Naive thymus-derived CD4-positive, alpha-beta T cell (primary cell): ENCODE measurements at regions not wholly inside any gene's neighbourhood (a gene's known extent, or its start where the extent isn't known, plus 50 kb on each side); places are given as distances from the start of the nearest gene placed in this dataset.

Experiments used
- ATAC-seq: fragments of 150-1000 bp; cut with Tn5 transposase; 2 replicates; pipeline ENCODE4 v1.10.0; 2021; ENCODE audit warnings: mild to moderate bottlenecking, moderate library complexity
- CTCF ChIA-PET: fragments of 350-600 bp; sonication (Branson Sonifier 250); formaldehyde crosslinking; loops from one replicate; lab custom pipeline; 2021; ENCODE audit warnings: antibody characterized with exemption; lab: Charles Lee
- POLR2A ChIA-PET: fragments of 350-600 bp; sonication (Branson Sonifier 250); formaldehyde crosslinking; loops from one replicate; lab custom pipeline; 2021; ENCODE audit warnings: antibody characterized with exemption, inconsistent platforms; lab: Charles Lee
- DNase-seq, 9 donors: peaks; one replicate each; pipeline versions ENCODE4 v3.0.0 to v3.0.0-alpha.2; 2020 to 2022; ENCODE audit warnings: mixed read lengths in 1 of 9
- H3K27ac ChIP-seq: one replicate; pipeline ENCODE4 v1.7.0; 2013; ENCODE audit warnings: mild to moderate bottlenecking, low read depth, low read length, moderate library complexity
- H3K27me3 ChIP-seq, 2 donors: one replicate each; pipeline ENCODE4 v1.7.0; 2013; ENCODE audit warnings: low read length in 2 of 2, mild to moderate bottlenecking in 2 of 2, moderate library complexity in 2 of 2; ENCODE audit not compliant: control insufficient read depth in 2 of 2, insufficient read depth in 2 of 2
- H3K36me3 ChIP-seq, 3 experiments: 1 replicate in 2 of 3; 2 replicates in 1 of 3; pipeline ENCODE4 v1.7.0; 2013; ENCODE audit warnings: low read length in 3 of 3, mild to moderate bottlenecking in 3 of 3, moderate library complexity in 1 of 3; ENCODE audit not compliant: insufficient read depth in 3 of 3, control insufficient read depth in 2 of 3
- H3K4me1 ChIP-seq, 2 donors: one replicate each; pipeline ENCODE4 v1.7.0; 2013; ENCODE audit warnings: low read length in 2 of 2, mild to moderate bottlenecking in 2 of 2, moderate library complexity in 1 of 2; ENCODE audit not compliant: control insufficient read depth in 2 of 2, insufficient read depth in 2 of 2
- H3K4me3 ChIP-seq: 2 replicates; pipeline ENCODE4 v1.7.0; 2013; ENCODE audit warnings: mild to moderate bottlenecking, low read length
- H3K9me3 ChIP-seq, 3 experiments: 1 replicate in 2 of 3; 2 replicates in 1 of 3; pipeline ENCODE4 v1.7.0; 2013; ENCODE audit warnings: low read length in 3 of 3; ENCODE audit not compliant: control insufficient read depth in 2 of 3
- H3K27ac Mint-ChIP-seq, 9 donors: one replicate each; pipeline ENCODE4 v1.8.0; 2020 to 2022; ENCODE audit warnings: mixed read lengths in 9 of 9, mild to moderate bottlenecking in 8 of 9, moderate library complexity in 5 of 9, inconsistent platforms in 2 of 9
- H3K27me3 Mint-ChIP-seq, 5 donors: one replicate each; pipeline ENCODE4 v1.8.0; 2021 to 2022; ENCODE audit warnings: mixed read lengths in 5 of 5, mild to moderate bottlenecking in 1 of 5
- H3K36me3 Mint-ChIP-seq, 5 donors: one replicate each; pipeline ENCODE4 v1.8.0; 2020 to 2022; ENCODE audit warnings: mixed read lengths in 5 of 5, mild to moderate bottlenecking in 3 of 5, inconsistent platforms in 1 of 5
- H3K4me1 Mint-ChIP-seq, 7 donors: one replicate each; pipeline ENCODE4 v1.8.0; 2020 to 2022; ENCODE audit warnings: mixed read lengths in 7 of 7, mild to moderate bottlenecking in 3 of 7, inconsistent platforms in 1 of 7
- H3K4me3 Mint-ChIP-seq, 10 donors: one replicate each; pipeline ENCODE4 v1.8.0; 2020 to 2022; ENCODE audit warnings: mild to moderate bottlenecking in 10 of 10, mixed read lengths in 10 of 10, moderate library complexity in 6 of 10, inconsistent platforms in 2 of 10
- H3K9me3 Mint-ChIP-seq, 11 donors: one replicate each; pipeline ENCODE4 v1.8.0; 2020 to 2022; ENCODE audit warnings: mixed read lengths in 11 of 11, mild to moderate bottlenecking in 4 of 11, inconsistent platforms in 1 of 11, moderate library complexity in 1 of 11
- intact Hi-C, 2 donors: fragments of 100-400 bp; cut with micrococcal nuclease; formaldehyde crosslinking; loops; one replicate each; pipeline ENCODE4 v1.15.1; 2023

DNA sequence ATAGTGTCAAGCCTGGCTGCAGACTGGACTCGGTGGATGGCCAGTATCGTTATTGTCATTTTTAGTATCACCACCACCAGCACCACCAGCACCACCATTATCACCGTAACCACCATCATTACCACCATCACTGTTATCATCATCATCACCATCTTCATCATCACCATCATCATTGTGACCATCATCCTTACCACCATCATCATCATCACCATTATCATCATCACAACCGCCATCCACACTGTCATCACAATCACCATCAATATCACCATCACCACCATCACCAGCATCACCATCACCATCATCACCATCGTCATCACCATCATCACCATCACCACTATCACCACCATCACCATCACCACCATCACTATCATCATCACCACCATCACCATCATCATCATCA lies 65.6 kb downstream of the FOXL3 start:
- H3K4me1 Mint-ChIP-seq: peaks cover 14 to 41% (median 24%) of the 10 kb centered on the region in 7 donors
- H3K4me3 ChIP-seq: no peak overlapping the region
- intact Hi-C loops: no loop called here
- ChIA-PET CTCF (interaction anchor here (0.5 kb wide), 1 partner anchor 710 kb away, joined by 3 read pairs; no protein-coding TSS in a partner anchor), POLR2A (no interaction called here)
- DNase-seq (no peak), ATAC-seq (no peak)
- H3K9me3 ChIP-seq: peaks cover 0 to 6% (median 0%) of the 10 kb centered on the region in 3 experiments
- H3K27ac ChIP-seq: no peak overlapping the region
- H3K36me3 ChIP-seq: no peaks in the 10 kb centered on the region
- H3K27me3 ChIP-seq: no peaks in the 10 kb centered on the region
- H3K36me3 Mint-ChIP-seq: peaks cover 0 to 2% (median 0%) of the 10 kb centered on the region in 5 donors
- no peak overlapping the region for H3K27ac Mint-ChIP-seq
- H3K27me3 Mint-ChIP-seq: peaks cover 0 to 3% (median 0%) of the 10 kb centered on the region in 5 donors
- peaks cover 10 to 21% of the 10 kb centered on the region in 2 donors for H3K4me1 ChIP-seq
- no peak overlapping the region for H3K4me3 Mint-ChIP-seq
- peaks cover 0 to 7% (median 0%) of the 10 kb centered on the region in 11 donors for H3K9me3 Mint-ChIP-seq

DNA sequence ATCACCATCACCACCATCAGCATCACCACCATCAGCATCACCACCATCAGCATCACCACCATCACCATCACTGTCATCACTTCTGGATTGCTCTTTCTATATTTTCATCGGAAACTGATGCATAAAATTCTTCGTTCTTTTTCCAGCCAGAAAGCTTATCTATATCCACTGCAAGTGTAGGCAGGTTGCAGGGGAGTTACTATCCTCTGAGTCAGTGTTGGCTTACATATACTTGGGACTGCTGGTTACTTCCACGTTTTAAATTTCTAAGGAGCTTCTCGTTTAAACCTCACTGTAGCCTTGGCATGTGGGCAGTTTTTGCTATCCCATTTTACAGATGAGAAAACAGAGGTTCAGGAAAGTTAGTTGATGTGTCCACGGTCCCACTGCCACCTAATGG lies 66.1 kb downstream of the FOXL3 start:
- POLR2A ChIA-PET: no interaction called here
- H3K4me3 Mint-ChIP-seq: no peak overlapping the region
- no peak overlapping the region for H3K27ac Mint-ChIP-seq
- peaks cover 0 to 3% (median 0%) of the 10 kb centered on the region in 5 donors for H3K27me3 Mint-ChIP-seq
- CTCF ChIA-PET: interaction anchor here (0.5 kb wide), 1 partner anchor 710 kb away, joined by 3 read pairs; no protein-coding TSS in a partner anchor
- H3K4me3 ChIP-seq: no peak overlapping the region
- DNase-seq (no peak), ATAC-seq (no peak)
- peaks cover 0 to 6% (median 0%) of the 10 kb centered on the region in 3 experiments for H3K9me3 ChIP-seq
- peaks cover 0 to 7% (median 0%) of the 10 kb centered on the region in 11 donors for H3K9me3 Mint-ChIP-seq
- H3K27ac ChIP-seq: no peak overlapping the region
- H3K36me3 ChIP-seq: no peaks in the 10 kb centered on the region
- peaks cover 0 to 2% (median 0%) of the 10 kb centered on the region in 5 donors for H3K36me3 Mint-ChIP-seq
- intact Hi-C loops: no loop called here
- peaks cover 14 to 46% (median 30%) of the 10 kb centered on the region in 7 donors for H3K4me1 Mint-ChIP-seq
- H3K4me1 ChIP-seq: peaks cover 10 to 26% of the 10 kb centered on the region in 2 donors
- no peaks in the 10 kb centered on the region for H3K27me3 ChIP-seq

DNA sequence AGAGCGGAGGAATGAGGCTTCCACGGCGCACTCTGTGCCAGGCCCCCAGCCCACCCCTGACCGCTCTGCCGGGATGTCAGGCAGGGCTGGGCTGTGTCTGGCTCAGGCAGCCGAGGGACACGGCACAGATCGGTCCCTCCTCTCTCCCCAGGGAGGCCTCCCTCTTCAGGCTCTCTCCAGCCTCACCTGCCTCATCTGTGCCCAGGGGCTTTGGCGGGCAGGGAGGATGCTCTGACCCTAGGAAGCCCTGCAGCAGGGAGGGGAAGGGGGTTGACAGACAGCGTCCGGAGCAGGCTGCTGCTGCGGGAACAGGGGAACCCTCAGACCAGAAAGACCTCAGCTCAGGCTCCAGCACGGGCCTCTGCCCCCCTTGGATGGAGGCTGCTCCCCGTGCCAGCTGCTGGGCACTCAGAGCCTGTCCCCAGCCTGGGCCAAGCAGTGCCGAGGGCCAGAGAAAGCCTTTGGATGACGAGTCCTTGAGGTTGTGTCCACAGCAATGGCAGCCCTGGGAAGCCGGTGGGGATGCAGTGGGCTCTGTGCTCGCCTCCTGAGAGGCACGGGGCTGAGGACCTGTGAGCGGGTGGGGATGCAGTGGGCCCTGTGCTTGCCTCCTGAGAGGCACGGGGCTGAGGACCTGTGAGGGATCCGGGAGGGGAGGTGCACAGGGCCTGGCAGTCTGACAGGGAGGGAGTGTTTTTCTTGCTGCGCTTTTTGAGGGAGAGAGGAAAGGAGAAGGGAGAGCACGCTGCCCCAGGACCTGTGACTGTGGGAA lies 66.9 kb downstream of the FOXL3 start:
- Histone ChIP-seq H3K4me1 (peaks cover 12 to 28% of the 10 kb centered on the region in 2 donors), H3K27ac (no peak overlapping the region), H3K4me3 (no peak overlapping the region), H3K9me3 (peaks cover 0 to 6% (median 0%) of the 10 kb centered on the region in 3 experiments), H3K36me3 (no peaks in the 10 kb centered on the region), H3K27me3 (no peaks in the 10 kb centered on the region)
- intact Hi-C loops: no loop called here
- Mint-ChIP-seq H3K4me1 (peaks cover 13 to 48% (median 31%) of the 10 kb centered on the region in 7 donors), H3K4me3 (peak overlapping the region in 1 of 10 donors; percentile 42), H3K27me3 (peaks cover 0 to 3% (median 0%) of the 10 kb centered on the region in 5 donors), H3K27ac (peak overlapping the region in 4 of 9 donors; percentile 24 to 81 (median 57)), H3K9me3 (peaks cover 0 to 9% (median 0%) of the 10 kb centered on the region in 11 donors), H3K36me3 (peaks cover 0 to 3% (median 0%) of the 10 kb centered on the region in 5 donors)
- CTCF ChIA-PET: no interaction called here
- DNase-seq (no peak), ATAC-seq (no peak)
- POLR2A ChIA-PET: no interaction called here

DNA sequence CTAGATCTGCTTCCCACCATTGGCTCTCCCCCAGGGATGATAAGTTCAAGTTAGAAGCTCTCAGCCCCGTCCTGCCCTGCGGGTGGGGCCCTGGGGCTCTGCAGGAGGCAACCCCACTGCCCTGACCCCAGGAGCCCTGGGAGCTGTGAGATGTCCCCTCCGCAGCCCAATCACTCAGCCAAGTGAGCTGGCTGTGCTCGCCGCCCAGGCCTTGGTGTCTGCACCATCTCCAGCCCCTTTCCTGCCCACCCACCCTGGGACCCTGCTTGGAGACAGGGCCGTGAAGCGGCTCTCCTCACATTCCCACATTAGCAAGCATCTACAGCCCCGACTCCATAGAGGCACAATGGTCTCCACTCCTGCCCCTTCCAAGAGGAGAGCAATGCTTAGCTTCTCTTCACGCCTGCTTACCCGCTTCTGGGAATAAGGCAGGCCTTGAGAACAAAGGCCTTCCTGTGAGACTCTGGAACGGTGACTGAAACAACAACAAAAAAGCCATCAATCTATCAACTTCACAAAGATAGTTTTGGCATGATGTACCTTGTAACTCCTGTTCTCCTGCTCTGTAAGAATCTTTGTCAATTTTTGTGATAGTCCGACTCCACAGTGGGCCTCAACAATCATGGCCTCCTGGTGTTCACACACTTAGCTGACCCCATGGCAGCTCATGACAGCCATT lies 67.7 kb downstream of the FOXL3 start:
- intact Hi-C loops: no loop called here
- peaks cover 14 to 48% (median 31%) of the 10 kb centered on the region in 7 donors for H3K4me1 Mint-ChIP-seq
- no peaks in the 10 kb centered on the region for H3K27me3 ChIP-seq
- ChIA-PET POLR2A (interaction anchor here (0.6 kb wide), 1 partner anchor 379 kb away, joined by 3 read pairs; no protein-coding TSS in a partner anchor), CTCF (no interaction called here)
- peaks cover 0 to 9% (median 0%) of the 10 kb centered on the region in 11 donors for H3K9me3 Mint-ChIP-seq
- peaks cover 10 to 28% of the 10 kb centered on the region in 2 donors for H3K4me1 ChIP-seq
- H3K27me3 Mint-ChIP-seq: no peaks in the 10 kb centered on the region
- no peak overlapping the region for H3K4me3 Mint-ChIP-seq
- peaks cover 0 to 6% (median 0%) of the 10 kb centered on the region in 3 experiments for H3K9me3 ChIP-seq
- no peak overlapping the region for H3K4me3 ChIP-seq
- peak overlapping the region in 7 of 9 donors; percentile 14 to 81 (median 72) for H3K27ac Mint-ChIP-seq
- ATAC-seq (no peak), DNase-seq (no peak)
- no peaks in the 10 kb centered on the region for H3K36me3 ChIP-seq
- peaks cover 0 to 8% (median 0%) of the 10 kb centered on the region in 5 donors for H3K36me3 Mint-ChIP-seq
- H3K27ac ChIP-seq: no peak overlapping the region

DNA sequence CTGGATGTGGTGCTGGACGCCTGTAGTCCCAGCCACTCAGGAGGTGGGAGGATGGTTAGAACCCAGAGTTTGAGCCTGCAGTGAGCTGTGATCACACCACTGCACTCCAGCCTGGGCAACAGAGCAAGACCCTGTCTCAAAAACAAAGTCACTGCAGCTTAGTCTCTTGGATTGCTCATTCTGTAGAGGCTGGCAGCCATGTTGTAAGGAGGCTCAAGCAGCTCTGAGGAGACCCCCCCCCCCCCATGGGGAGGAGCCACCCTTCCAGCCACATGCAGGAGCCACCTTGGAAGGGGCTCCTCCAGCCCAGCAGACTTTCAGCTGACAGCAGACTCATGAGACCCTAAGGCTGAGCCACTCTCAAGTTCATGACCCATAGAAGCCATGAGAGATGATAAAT lies 68.4 kb downstream of the FOXL3 start:
- CTCF ChIA-PET: interaction anchor here (0.7 kb wide), 1 partner anchor 1043 kb away, joined by 3 read pairs; no protein-coding TSS in a partner anchor
- DNase-seq (no peak), ATAC-seq (no peak)
- no peaks in the 10 kb centered on the region for H3K27me3 ChIP-seq
- peaks cover 17 to 53% (median 37%) of the 10 kb centered on the region in 7 donors for H3K4me1 Mint-ChIP-seq
- peak overlapping the region in 1 of 10 donors; percentile 68 for H3K4me3 Mint-ChIP-seq
- no peaks in the 10 kb centered on the region for H3K27me3 Mint-ChIP-seq
- intact Hi-C loops: no loop called here
- no peak overlapping the region for H3K4me3 ChIP-seq
- peaks cover 0 to 8% (median 0%) of the 10 kb centered on the region in 5 donors for H3K36me3 Mint-ChIP-seq
- peaks cover 16 to 34% of the 10 kb centered on the region in 2 donors for H3K4me1 ChIP-seq
- POLR2A ChIA-PET: interaction anchor here (0.6 kb wide), 1 partner anchor 378 kb away, joined by 3 read pairs; no protein-coding TSS in a partner anchor
- H3K27ac Mint-ChIP-seq: peak overlapping the region in 3 of 9 donors; percentile 79 to 81 (median 80)
- peaks cover 0 to 6% (median 0%) of the 10 kb centered on the region in 3 experiments for H3K9me3 ChIP-seq
- H3K27ac ChIP-seq: no peak overlapping the region
- H3K36me3 ChIP-seq: no peaks in the 10 kb centered on the region
- peaks cover 0 to 9% (median 0%) of the 10 kb centered on the region in 11 donors for H3K9me3 Mint-ChIP-seq

DNA sequence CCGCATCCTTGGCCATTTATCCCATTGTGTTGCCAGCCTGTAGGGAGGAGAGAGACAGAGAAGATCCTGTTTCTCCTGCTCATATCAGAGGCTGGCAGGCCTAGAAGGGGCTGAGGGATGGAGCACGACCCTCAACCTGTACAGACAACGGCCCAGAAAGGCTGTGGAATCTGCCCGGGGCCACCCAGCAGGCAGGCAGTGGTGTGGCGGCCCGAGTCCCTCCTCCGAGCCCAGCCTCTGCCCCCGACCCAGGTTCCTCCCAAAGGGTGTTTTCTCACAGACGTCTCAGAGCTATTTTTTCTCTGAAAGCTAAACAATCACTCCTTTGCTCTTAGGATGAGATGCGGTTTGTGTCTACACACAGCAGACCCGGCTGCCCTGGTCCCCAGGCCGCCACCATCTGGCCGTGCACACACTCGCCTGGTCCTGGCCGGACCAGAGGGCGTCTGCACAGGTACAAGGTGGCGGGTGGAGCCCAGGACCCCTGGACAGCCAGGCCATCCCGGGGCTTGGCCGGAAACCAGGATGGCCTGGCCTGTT lies 69.3 kb downstream of the FOXL3 start:
- H3K9me3 Mint-ChIP-seq: peaks cover 0 to 10% (median 0%) of the 10 kb centered on the region in 11 donors
- H3K4me3 ChIP-seq: no peak overlapping the region
- peaks cover 0 to 6% (median 0%) of the 10 kb centered on the region in 3 experiments for H3K9me3 ChIP-seq
- peaks cover 26 to 62% (median 47%) of the 10 kb centered on the region in 7 donors for H3K4me1 Mint-ChIP-seq
- ChIA-PET POLR2A (interaction anchor here (0.8 to 1.9 kb wide), 5 partner anchors 7 to 258 kb away, joined by 3 to 12 read pairs (median 3); no protein-coding TSS in a partner anchor), CTCF (no interaction called here)
- H3K27me3 ChIP-seq: no peaks in the 10 kb centered on the region
- no peaks in the 10 kb centered on the region for H3K27me3 Mint-ChIP-seq
- H3K4me3 Mint-ChIP-seq: peak overlapping the region in 3 of 10 donors; percentile 26 to 91 (median 83)
- ATAC-seq (no peak), DNase-seq (no peak)
- H3K36me3 Mint-ChIP-seq: peaks cover 0 to 9% (median 0%) of the 10 kb centered on the region in 5 donors
- intact Hi-C loops: no loop called here
- peak overlapping the region in 5 of 9 donors; percentile 5 to 81 (median 42) for H3K27ac Mint-ChIP-seq
- no peak overlapping the region for H3K27ac ChIP-seq
- H3K4me1 ChIP-seq: peaks cover 24 to 44% of the 10 kb centered on the region in 2 donors
- H3K36me3 ChIP-seq: no peaks in the 10 kb centered on the region
